HG02885 (cell line): ENCODE measurements at regions not wholly inside any gene's neighbourhood (a gene's known extent, or its start where the extent isn't known, plus 50 kb on each side); places are given as distances from the start of the nearest gene placed in this dataset.

ENCODE experiments used
- ATAC-seq: cut with Tn5 transposase; IDR thresholded peaks from one replicate; pipeline ENCODE4 v1.9.1; 2021; ENCODE audit warnings: mild to moderate bottlenecking; ENCODE audit not compliant: unreplicated experiment, poor library complexity

GRCh38 chr16:82260212-82260795, 90.3 kb upstream of the MPHOSPH6 start:
- ATAC-seq, result no peak

GRCh38 chr16:82259731-82260130, 89.7 kb upstream of the MPHOSPH6 start:
- no peak for ATAC-seq

- ATAC-seq, result no peak
Measured at GRCh38 chr16:82257990-82258389, 88.0 kb upstream of the MPHOSPH6 start.

GRCh38 chr16:82252582-82252981, 82.6 kb upstream of the MPHOSPH6 start:
- no peak for ATAC-seq

GRCh38 chr16:82248677-82249076, 78.7 kb upstream of the MPHOSPH6 start:
- ATAC-seq, result no peak

- ATAC-seq, result no peak
Measured at GRCh38 chr16:82248012-82248656, 78.1 kb upstream of the MPHOSPH6 start.

GRCh38 chr16:82242201-82242600, 72.2 kb upstream of the MPHOSPH6 start:
- ATAC-seq, result no peak

- ATAC-seq, result no peak
Measured at GRCh38 chr16:82241469-82242052, 71.5 kb upstream of the MPHOSPH6 start.

- no peak for ATAC-seq
Measured at GRCh38 chr16:82240111-82240510, 70.1 kb upstream of the MPHOSPH6 start.

- no peak for ATAC-seq
Measured at GRCh38 chr16:82236875-82237274, 66.9 kb upstream of the MPHOSPH6 start.

- no peak for ATAC-seq
Measured at GRCh38 chr16:82236415-82236814, 66.4 kb upstream of the MPHOSPH6 start.

- no peak for ATAC-seq
Measured at GRCh38 chr16:82232806-82233205, 62.8 kb upstream of the MPHOSPH6 start.

GRCh38 chr16:82231008-82231787, 61.2 kb upstream of the MPHOSPH6 start:
- no peak for ATAC-seq

GRCh38 chr16:82229800-82230619, 60.0 kb upstream of the MPHOSPH6 start:
- ATAC-seq, result no peak

GRCh38 chr16:82226327-82226726, 56.3 kb upstream of the MPHOSPH6 start:
- no peak for ATAC-seq

GRCh38 chr16:82224821-82225220, 54.8 kb upstream of the MPHOSPH6 start:
- ATAC-seq, result no peak

- ATAC-seq, result no peak
Measured at GRCh38 chr16:82220541-82220940, 50.5 kb upstream of the MPHOSPH6 start.
